A549 (cell line): ENCODE measurements at regions not wholly inside any gene's neighbourhood (a gene's known extent, or its start where the extent isn't known, plus 50 kb on each side); places are given as distances from the start of the nearest gene placed in this dataset.
A peak's percentile ranks its signal among the peaks of the same experiment; 100 is the strongest.

ENCODE experiments used
- CBX2 ChIP-seq: fragments of 200-600 bp; sonication (generic); IDR thresholded peaks from 2 replicates; pipeline ENCODE4 v1.6.1; 2016; ENCODE audit warnings: low read depth, mild to moderate bottlenecking, borderline replicate concordance
- CBX8 ChIP-seq: fragments of 200-600 bp; sonication (generic); IDR thresholded peaks from 2 replicates; pipeline ENCODE4 v1.6.1; 2016
- CEBPB ChIP-seq, 2 experiments: fragments of >200 bp in 1 of 2; sonication (Bioruptor Twin) in 1 of 2; formaldehyde crosslinking in 1 of 2; IDR thresholded peaks; 2 replicates each; pipeline ENCODE4 v1.6.1; 2012 to 2016
- CHD2 ChIP-seq: fragments of 150-350 bp; IDR thresholded peaks from 2 replicates; pipeline ENCODE4 v1.6.1; 2014; ENCODE audit warnings: low read length; ENCODE audit not compliant: partially characterized antibody
- CHD4 ChIP-seq: fragments of 200-600 bp; sonication (generic); IDR thresholded peaks from 2 replicates; pipeline ENCODE4 v1.6.1; 2016; ENCODE audit warnings: antibody characterized with exemption, mild to moderate bottlenecking, borderline replicate concordance
- EHF ChIP-seq: fragments of 250-450 bp; sonication (Bioruptor Pico); IDR thresholded peaks from 2 replicates; pipeline ENCODE4 v1.5.0; 2020; ENCODE audit warnings: mild to moderate bottlenecking
- EHMT2 ChIP-seq: fragments of 200-600 bp; sonication (generic); IDR thresholded peaks from 2 replicates; pipeline ENCODE4 v1.6.1; 2016; ENCODE audit warnings: antibody characterized with exemption, low read depth, mild to moderate bottlenecking, moderate library complexity
- EP300 ChIP-seq, 2 experiments: fragments of >200 bp; sonication (Bioruptor Twin); formaldehyde crosslinking; IDR thresholded peaks; 2 replicates in 1 of 2; 3 replicates in 1 of 2; pipeline ENCODE4 v1.6.1; 2016 to 2017
- FOSB ChIP-seq: fragments of 250-450 bp; sonication (Bioruptor Pico); IDR thresholded peaks from 2 replicates; pipeline ENCODE4 v1.5.0; 2020; ENCODE audit warnings: mild to moderate bottlenecking, moderate library complexity
- FOSL2 ChIP-seq, 2 experiments: fragments of 450-650 bp in 1 of 2; fragments of >200 bp in 1 of 2; sonication (Bioruptor Twin) in 1 of 2; formaldehyde crosslinking; IDR thresholded peaks; 2 replicates each; pipeline versions ENCODE4 v1.5.0 to v1.6.1; 2016 to 2020; ENCODE audit warnings: mild to moderate bottlenecking in 1 of 2, moderate library complexity in 1 of 2
- HDAC2 ChIP-seq: fragments of 200-600 bp; sonication (generic); IDR thresholded peaks from 2 replicates; pipeline ENCODE4 v1.6.1; 2016
- HEYL ChIP-seq: fragments of 250-450 bp; sonication (Bioruptor Pico); IDR thresholded peaks from 2 replicates; pipeline ENCODE4 v1.8.0; 2021; ENCODE audit warnings: mild to moderate bottlenecking, moderate library complexity
- HOXB13 ChIP-seq: fragments of 250-450 bp; sonication (Bioruptor Pico); IDR thresholded peaks from 2 replicates; pipeline ENCODE4 v1.5.0; 2020; ENCODE audit warnings: low read depth, mild to moderate bottlenecking, moderate library complexity
- HOXB5 ChIP-seq: fragments of 250-450 bp; sonication (Bioruptor Pico); IDR thresholded peaks from 2 replicates; pipeline ENCODE4 v1.5.0; 2020; ENCODE audit warnings: mild to moderate bottlenecking, moderate library complexity
- JUN ChIP-seq, 2 experiments: fragments of >200 bp; sonication (Bioruptor Twin); formaldehyde crosslinking; IDR thresholded peaks; 2 replicates in 1 of 2; 3 replicates in 1 of 2; pipeline ENCODE4 v1.6.1; 2016 to 2017
- JUNB ChIP-seq: fragments of >200 bp; sonication (Bioruptor Twin); formaldehyde crosslinking; IDR thresholded peaks from 2 replicates; pipeline ENCODE4 v1.6.1; 2016
- KDM5A ChIP-seq: fragments of 200-600 bp; sonication (generic); IDR thresholded peaks from 2 replicates; pipeline ENCODE4 v1.6.1; 2016; ENCODE audit warnings: antibody characterized with exemption, mild to moderate bottlenecking
- NFE2L2 ChIP-seq: fragments of 150-350 bp; conservative IDR thresholded peaks from 2 replicates; pipeline ENCODE4 v1.6.1; 2014; ENCODE audit warnings: low read length
- NR3C1 ChIP-seq: fragments of >200 bp; sonication (Bioruptor Twin); formaldehyde crosslinking; IDR thresholded peaks from 3 replicates; pipeline ENCODE4 v1.6.1; 2017
- PHF8 ChIP-seq: fragments of 200-600 bp; sonication (generic); IDR thresholded peaks from 2 replicates; pipeline ENCODE4 v1.6.1; 2016; ENCODE audit warnings: low read depth, mild to moderate bottlenecking, antibody characterized with exemption, moderate library complexity, borderline replicate concordance
- RAD21 ChIP-seq, 2 experiments: fragments of >200 bp in 1 of 2; sonication (Bioruptor Twin) in 1 of 2; formaldehyde crosslinking in 1 of 2; IDR thresholded peaks in 1 of 2; conservative IDR thresholded peaks in 1 of 2; 2 replicates in 1 of 2; 3 replicates in 1 of 2; pipeline ENCODE4 v1.6.1; 2012 to 2018; ENCODE audit warnings: inconsistent platforms in 1 of 2
- RARB ChIP-seq: fragments of 250-450 bp; sonication (Bioruptor Pico); IDR thresholded peaks from 2 replicates; pipeline ENCODE4 v1.8.0; 2021; ENCODE audit warnings: mild to moderate bottlenecking, moderate library complexity
- RCOR1 ChIP-seq: fragments of 150-350 bp; IDR thresholded peaks from 2 replicates; pipeline ENCODE4 v1.6.1; 2014; ENCODE audit warnings: antibody characterized with exemption, low read length, low read depth
- RNF2 ChIP-seq: fragments of 200-600 bp; sonication (generic); IDR thresholded peaks from 2 replicates; pipeline ENCODE4 v1.6.1; 2016; ENCODE audit warnings: low read depth, mild to moderate bottlenecking, antibody characterized with exemption, moderate library complexity, borderline replicate concordance
- ZFP36 ChIP-seq: fragments of 450-650 bp; IDR thresholded peaks from 2 replicates; pipeline ENCODE4 v1.6.1; 2014; ENCODE audit warnings: borderline replicate concordance; ENCODE audit not compliant: partially characterized antibody
- ZNF302 ChIP-seq: fragments of 250-450 bp; sonication (Bioruptor Pico); IDR thresholded peaks from 2 replicates; pipeline ENCODE4 v1.9.0; 2021; ENCODE audit warnings: inconsistent platforms, mild to moderate bottlenecking, moderate library complexity
- ZSCAN20 ChIP-seq: fragments of 250-450 bp; sonication (Bioruptor Pico); IDR thresholded peaks from 2 replicates; pipeline ENCODE4 v1.8.0; 2022; ENCODE audit warnings: mild to moderate bottlenecking, moderate library complexity
- TF ChIP-seq, protein P1 (sequence below): fragments of 250-450 bp; sonication (Bioruptor Pico); IDR thresholded peaks from 2 replicates; pipeline ENCODE4 v1.5.0; 2020; ENCODE audit warnings: low read depth, mild to moderate bottlenecking, moderate library complexity
- TF ChIP-seq, protein P2 (sequence below): fragments of 250-450 bp; sonication (Bioruptor Pico); IDR thresholded peaks from 2 replicates; pipeline ENCODE4 v1.5.0; 2021; ENCODE audit warnings: mild to moderate bottlenecking, moderate library complexity, borderline replicate concordance
- TF ChIP-seq, protein P3 (sequence below): fragments of 150-350 bp; IDR thresholded peaks from 2 replicates; pipeline ENCODE4 v1.6.1; 2014; ENCODE audit warnings: low read depth, mild to moderate bottlenecking, low read length
- TF ChIP-seq, protein P4 (sequence below): IDR thresholded peaks from 2 replicates; pipeline ENCODE4 v1.6.1; 2012
- TF ChIP-seq, protein P5 (sequence below): IDR thresholded peaks from 2 replicates; pipeline ENCODE4 v1.6.1; 2012; ENCODE audit warnings: low read depth, borderline replicate concordance
- TF ChIP-seq, protein P6 (sequence below): IDR thresholded peaks from 2 replicates; pipeline ENCODE4 v1.6.1; 2012
- TF ChIP-seq, protein P7 (sequence below): fragments of >200 bp; sonication (Bioruptor Twin); formaldehyde crosslinking; IDR thresholded peaks from 3 replicates; pipeline ENCODE4 v1.5.1; 2016
- TF ChIP-seq, protein P8 (sequence below): fragments of 450-650 bp; IDR thresholded peaks from 2 replicates; pipeline ENCODE4 v1.6.1; 2014; ENCODE audit warnings: antibody characterized with exemption

DNA sequence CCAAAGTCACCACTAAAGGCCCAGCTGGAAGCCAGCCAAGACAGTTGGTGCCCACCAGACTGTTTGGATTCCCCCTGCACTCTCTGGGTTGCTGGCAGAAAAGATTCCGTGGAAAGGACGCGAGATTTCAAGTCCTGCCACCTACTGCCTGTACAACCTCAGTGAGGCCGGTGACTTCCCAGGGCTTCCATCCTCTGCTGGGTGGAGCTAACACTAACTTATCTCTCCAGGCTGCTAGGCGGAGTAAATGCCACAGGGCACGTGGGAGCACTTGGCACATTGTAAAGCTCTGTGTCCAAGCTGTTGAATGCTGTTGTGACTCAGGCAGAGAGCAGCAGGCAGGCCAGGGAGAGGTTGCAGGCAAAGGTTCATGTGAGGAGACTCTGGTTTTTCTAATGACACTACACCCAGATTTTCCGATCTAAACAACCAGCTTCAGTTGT is 50.9 kb upstream of the CDON start (continued):
- TF ChIP-seq RAD21 (conservative IDR thresholded peaks at IDR 0.05 in 1 of 2, IDR thresholded peaks at IDR 0.05 in 1 of 2) (no peak), FOSL2 (IDR thresholded peaks at IDR 0.05) (no peak), FOSL2 (CRISPR knock-in tag; IDR thresholded peaks at IDR 0.05) (peak; percentile 50), NR3C1 (no peak), ZNF302 (no peak), RNF2 (no peak), JUNB (no peak), EHF (CRISPR knock-in tag) (no peak), NFE2L2 (no peak), CBX2 (no peak), JUN (IDR thresholded peaks at IDR 0.05) (no peak), CHD2 (no peak), FOSB (CRISPR knock-in tag) (no peak), CEBPB (IDR thresholded peaks at IDR 0.05) (no peak), HOXB5 (no peak), HEYL (CRISPR knock-in tag) (no peak), RARB (no peak), HOXB13 (CRISPR knock-in tag) (no peak), RCOR1 (no peak), CHD4 (no peak), ZSCAN20 (no peak), PHF8 (no peak), KDM5A (no peak), EP300 (IDR thresholded peaks at IDR 0.05) (no peak), EHMT2 (no peak), CBX8 (no peak), HDAC2 (no peak), ZFP36 (no peak)
- TF ChIP-seq, protein P1, sequence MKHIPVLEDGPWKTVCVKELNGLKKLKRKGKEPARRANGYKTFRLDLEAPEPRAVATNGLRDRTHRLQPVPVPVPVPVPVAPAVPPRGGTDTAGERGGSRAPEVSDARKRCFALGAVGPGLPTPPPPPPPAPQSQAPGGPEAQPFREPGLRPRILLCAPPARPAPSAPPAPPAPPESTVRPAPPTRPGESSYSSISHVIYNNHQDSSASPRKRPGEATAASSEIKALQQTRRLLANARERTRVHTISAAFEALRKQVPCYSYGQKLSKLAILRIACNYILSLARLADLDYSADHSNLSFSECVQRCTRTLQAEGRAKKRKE: peak; percentile 17; the same call in 1 of the 2 replicates
- TF ChIP-seq, protein P2, sequence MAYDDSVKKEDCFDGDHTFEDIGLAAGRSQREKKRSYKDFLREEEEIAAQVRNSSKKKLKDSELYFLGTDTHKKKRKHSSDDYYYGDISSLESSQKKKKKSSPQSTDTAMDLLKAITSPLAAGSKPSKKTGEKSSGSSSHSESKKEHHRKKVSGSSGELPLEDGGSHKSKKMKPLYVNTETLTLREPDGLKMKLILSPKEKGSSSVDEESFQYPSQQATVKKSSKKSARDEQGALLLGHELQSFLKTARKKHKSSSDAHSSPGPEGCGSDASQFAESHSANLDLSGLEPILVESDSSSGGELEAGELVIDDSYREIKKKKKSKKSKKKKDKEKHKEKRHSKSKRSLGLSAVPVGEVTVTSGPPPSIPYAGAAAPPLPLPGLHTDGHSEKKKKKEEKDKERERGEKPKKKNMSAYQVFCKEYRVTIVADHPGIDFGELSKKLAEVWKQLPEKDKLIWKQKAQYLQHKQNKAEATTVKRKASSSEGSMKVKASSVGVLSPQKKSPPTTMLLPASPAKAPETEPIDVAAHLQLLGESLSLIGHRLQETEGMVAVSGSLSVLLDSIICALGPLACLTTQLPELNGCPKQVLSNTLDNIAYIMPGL (CRISPR knock-in tag): no peak
- TF ChIP-seq, protein P3, sequence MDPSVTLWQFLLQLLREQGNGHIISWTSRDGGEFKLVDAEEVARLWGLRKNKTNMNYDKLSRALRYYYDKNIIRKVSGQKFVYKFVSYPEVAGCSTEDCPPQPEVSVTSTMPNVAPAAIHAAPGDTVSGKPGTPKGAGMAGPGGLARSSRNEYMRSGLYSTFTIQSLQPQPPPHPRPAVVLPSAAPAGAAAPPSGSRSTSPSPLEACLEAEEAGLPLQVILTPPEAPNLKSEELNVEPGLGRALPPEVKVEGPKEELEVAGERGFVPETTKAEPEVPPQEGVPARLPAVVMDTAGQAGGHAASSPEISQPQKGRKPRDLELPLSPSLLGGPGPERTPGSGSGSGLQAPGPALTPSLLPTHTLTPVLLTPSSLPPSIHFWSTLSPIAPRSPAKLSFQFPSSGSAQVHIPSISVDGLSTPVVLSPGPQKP: no peak
- TF ChIP-seq, protein P4, sequence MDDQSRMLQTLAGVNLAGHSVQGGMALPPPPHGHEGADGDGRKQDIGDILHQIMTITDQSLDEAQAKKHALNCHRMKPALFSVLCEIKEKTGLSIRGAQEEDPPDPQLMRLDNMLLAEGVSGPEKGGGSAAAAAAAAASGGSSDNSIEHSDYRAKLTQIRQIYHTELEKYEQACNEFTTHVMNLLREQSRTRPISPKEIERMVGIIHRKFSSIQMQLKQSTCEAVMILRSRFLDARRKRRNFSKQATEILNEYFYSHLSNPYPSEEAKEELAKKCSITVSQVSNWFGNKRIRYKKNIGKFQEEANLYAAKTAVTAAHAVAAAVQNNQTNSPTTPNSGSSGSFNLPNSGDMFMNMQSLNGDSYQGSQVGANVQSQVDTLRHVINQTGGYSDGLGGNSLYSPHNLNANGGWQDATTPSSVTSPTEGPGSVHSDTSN: no peak
- TF ChIP-seq, protein P5, sequence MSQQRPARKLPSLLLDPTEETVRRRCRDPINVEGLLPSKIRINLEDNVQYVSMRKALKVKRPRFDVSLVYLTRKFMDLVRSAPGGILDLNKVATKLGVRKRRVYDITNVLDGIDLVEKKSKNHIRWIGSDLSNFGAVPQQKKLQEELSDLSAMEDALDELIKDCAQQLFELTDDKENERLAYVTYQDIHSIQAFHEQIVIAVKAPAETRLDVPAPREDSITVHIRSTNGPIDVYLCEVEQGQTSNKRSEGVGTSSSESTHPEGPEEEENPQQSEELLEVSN: peak; percentile 41; the same call in 1 of the 2 replicates
- TF ChIP-seq, protein P6, sequence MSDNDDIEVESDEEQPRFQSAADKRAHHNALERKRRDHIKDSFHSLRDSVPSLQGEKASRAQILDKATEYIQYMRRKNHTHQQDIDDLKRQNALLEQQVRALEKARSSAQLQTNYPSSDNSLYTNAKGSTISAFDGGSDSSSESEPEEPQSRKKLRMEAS: peak; percentile 88
- TF ChIP-seq, protein P7, sequence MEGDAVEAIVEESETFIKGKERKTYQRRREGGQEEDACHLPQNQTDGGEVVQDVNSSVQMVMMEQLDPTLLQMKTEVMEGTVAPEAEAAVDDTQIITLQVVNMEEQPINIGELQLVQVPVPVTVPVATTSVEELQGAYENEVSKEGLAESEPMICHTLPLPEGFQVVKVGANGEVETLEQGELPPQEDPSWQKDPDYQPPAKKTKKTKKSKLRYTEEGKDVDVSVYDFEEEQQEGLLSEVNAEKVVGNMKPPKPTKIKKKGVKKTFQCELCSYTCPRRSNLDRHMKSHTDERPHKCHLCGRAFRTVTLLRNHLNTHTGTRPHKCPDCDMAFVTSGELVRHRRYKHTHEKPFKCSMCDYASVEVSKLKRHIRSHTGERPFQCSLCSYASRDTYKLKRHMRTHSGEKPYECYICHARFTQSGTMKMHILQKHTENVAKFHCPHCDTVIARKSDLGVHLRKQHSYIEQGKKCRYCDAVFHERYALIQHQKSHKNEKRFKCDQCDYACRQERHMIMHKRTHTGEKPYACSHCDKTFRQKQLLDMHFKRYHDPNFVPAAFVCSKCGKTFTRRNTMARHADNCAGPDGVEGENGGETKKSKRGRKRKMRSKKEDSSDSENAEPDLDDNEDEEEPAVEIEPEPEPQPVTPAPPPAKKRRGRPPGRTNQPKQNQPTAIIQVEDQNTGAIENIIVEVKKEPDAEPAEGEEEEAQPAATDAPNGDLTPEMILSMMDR: no peak
- TF ChIP-seq, protein P8, sequence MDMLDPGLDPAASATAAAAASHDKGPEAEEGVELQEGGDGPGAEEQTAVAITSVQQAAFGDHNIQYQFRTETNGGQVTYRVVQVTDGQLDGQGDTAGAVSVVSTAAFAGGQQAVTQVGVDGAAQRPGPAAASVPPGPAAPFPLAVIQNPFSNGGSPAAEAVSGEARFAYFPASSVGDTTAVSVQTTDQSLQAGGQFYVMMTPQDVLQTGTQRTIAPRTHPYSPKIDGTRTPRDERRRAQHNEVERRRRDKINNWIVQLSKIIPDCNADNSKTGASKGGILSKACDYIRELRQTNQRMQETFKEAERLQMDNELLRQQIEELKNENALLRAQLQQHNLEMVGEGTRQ: peak; percentile 77
